HL-60/S4 (cell line): ENCODE measurements at regions not wholly inside any gene's neighbourhood (a gene's known extent, or its start where the extent isn't known, plus 50 kb on each side); places are given as distances from the start of the nearest gene placed in this dataset.
"Not testable (repeated sequence)": the region's sequence is repeated elsewhere in the genome, so short reads cannot be mapped to it uniquely, and the experiment has no call there.

Experiments used
- in situ Hi-C: fragments of 300-500 bp; cut with MboI; formaldehyde crosslinking; loops from 2 replicates; pipeline ENCODE4 v1.14.3; 2022; ENCODE audit warnings: low sequenced_read_pairs

GRCh38 chr2:8118940-8119781 is 562.7 kb upstream of the ID2 start:
- in situ Hi-C loops, result no loop called here

- in situ Hi-C loops, result no loop called here
Observed at GRCh38 chr2:8119782-8120505, 561.9 kb upstream of the ID2 start.

- in situ Hi-C loops, result no loop called here
Observed at GRCh38 chr2:8120506-8120860, 561.4 kb upstream of the ID2 start.

GRCh38 chr2:8121022-8121825 is 560.6 kb upstream of the ID2 start:
- in situ Hi-C loops, result no loop called here

- in situ Hi-C loops, result no loop called here
Observed at GRCh38 chr2:8121826-8122513, 559.9 kb upstream of the ID2 start.

GRCh38 chr2:8122520-8122919 is 559.3 kb upstream of the ID2 start:
- in situ Hi-C loops, result no loop called here

- in situ Hi-C loops, result no loop called here
Observed at GRCh38 chr2:8123464-8123863, 558.4 kb upstream of the ID2 start.

GRCh38 chr2:8125741-8126711 is 555.8 kb upstream of the ID2 start:
- in situ Hi-C loops, result no loop called here

- in situ Hi-C loops, result no loop called here
Observed at GRCh38 chr2:8126783-8127182, 555.1 kb upstream of the ID2 start.

- in situ Hi-C loops, result not testable (repeated sequence)
Observed at GRCh38 chr2:8131423-8131822, 550.4 kb upstream of the ID2 start.

GRCh38 chr2:8132351-8132831 is 549.5 kb upstream of the ID2 start:
- in situ Hi-C loops, result no loop called here

- in situ Hi-C loops, result no loop called here
Observed at GRCh38 chr2:8132879-8133278, 549.0 kb upstream of the ID2 start.

- in situ Hi-C loops, result no loop called here
Observed at GRCh38 chr2:8133363-8133762, 548.5 kb upstream of the ID2 start.

- in situ Hi-C loops, result no loop called here
Observed at GRCh38 chr2:8133913-8134472, 547.9 kb upstream of the ID2 start.

GRCh38 chr2:8134473-8134932 is 547.4 kb upstream of the ID2 start:
- in situ Hi-C loops, result no loop called here

GRCh38 chr2:8134985-8135682 is 546.7 kb upstream of the ID2 start:
- in situ Hi-C loops, result no loop called here

GRCh38 chr2:8137801-8138200 is 544.1 kb upstream of the ID2 start:
- in situ Hi-C loops, result no loop called here

GRCh38 chr2:8138525-8138922 is 543.3 kb upstream of the ID2 start:
- in situ Hi-C loops, result no loop called here
